Prostate gland (tissue), 2 donors: ENCODE measurements at regions not wholly inside any gene's neighbourhood (a gene's known extent, or its start where the extent isn't known, plus 50 kb on each side); places are given as distances from the start of the nearest gene placed in this dataset.
A peak's percentile ranks its signal among the peaks of the same experiment; 100 is the strongest.
"Not testable (repeated sequence)": the region's sequence is repeated elsewhere in the genome, so short reads cannot be mapped to it uniquely, and the experiment has no call there.

Experiments
- DNase-seq: peaks from one replicate; pipeline ENCODE4 v3.0.0-alpha.2; 2019; ENCODE audit warnings: low spot score
- H3K27ac ChIP-seq, 2 donors: fragments of 200-600 bp; sonication (generic); 2 replicates each; pipeline ENCODE4 v1.5.1; 2017 to 2019
- H3K27me3 ChIP-seq: fragments of 200-600 bp; sonication (generic); replicated peaks from 2 replicates; pipeline ENCODE4 v1.5.1; 2019; ENCODE audit not compliant: insufficient read depth
- H3K36me3 ChIP-seq, 2 donors: fragments of 200-600 bp; sonication (generic); 1 replicate in 1 of 2; 2 replicates in 1 of 2; pipeline versions ENCODE4 v1.5.1 to v1.8.1; 2017 to 2019
- H3K4me1 ChIP-seq: fragments of 200-600 bp; sonication (generic); replicated peaks from 2 replicates; pipeline ENCODE4 v1.5.1; 2019
- H3K4me3 ChIP-seq, 2 donors: fragments of 200-600 bp; sonication (generic); 2 replicates each; pipeline ENCODE4 v1.5.1; 2017 to 2019
- H3K9me3 ChIP-seq: fragments of 200-600 bp; sonication (generic); 2 replicates; pipeline ENCODE4 v1.5.1; 2017
- CTCF ChIP-seq, 4 experiments: fragments of 200-600 bp in 2 of 4; fragments of 450-650 bp in 2 of 4; sonication (generic) in 2 of 4; IDR thresholded peaks; 1 replicate in 3 of 4; 2 replicates in 1 of 4; pipeline ENCODE4 v1.5.1; 2016 to 2019; ENCODE audit warnings: antibody characterized with exemption in 4 of 4, mild to moderate bottlenecking in 2 of 4, moderate library complexity in 2 of 4
- POLR2A ChIP-seq: fragments of 450-650 bp; IDR thresholded peaks from one replicate; pipeline ENCODE4 v1.6.1; 2016; ENCODE audit warnings: antibody characterized with exemption, mild to moderate bottlenecking
- POLR2AphosphoS5 ChIP-seq: sonication (generic); formaldehyde crosslinking; IDR thresholded peaks from one replicate; pipeline ENCODE4 v1.6.1; 2017; ENCODE audit warnings: antibody characterized with exemption
- WGBS: methylation state at CpG from one replicate; pipeline ENCODE4 v1.1.5; 2018; 5-methylcytosine and 5-hydroxymethylcytosine counted together
- intact Hi-C: fragments of 100-400 bp; cut with DNase I; formaldehyde crosslinking; loops from one replicate; pipeline ENCODE4 v1.14.2; 2022

GRCh38 chr1:232711996-232712395 lies 82.1 kb upstream of the SIPA1L2 start:
- H3K9me3 ChIP-seq = no peaks in the 10 kb centered on the region
- no peaks in the 10 kb centered on the region for H3K36me3 ChIP-seq
- intact Hi-C loops = no loop called here
- no peak overlapping the region for H3K4me3 ChIP-seq
- 67% methylated on average over 6 of the region's 6 CpGs for WGBS
- no peak for DNase-seq
- TF ChIP-seq POLR2AphosphoS5 (no peak), CTCF (IDR thresholded peaks at IDR 0.05) (no peak), POLR2A (no peak)
- no peak overlapping the region for H3K27ac ChIP-seq
- H3K4me1 ChIP-seq = no peaks in the 10 kb centered on the region
- H3K27me3 ChIP-seq = no peaks in the 10 kb centered on the region

- Histone ChIP-seq H3K27ac (no peak overlapping the region), H3K4me3 (no peak overlapping the region), H3K36me3 (no peaks in the 10 kb centered on the region), H3K27me3 (no peaks in the 10 kb centered on the region), H3K4me1 (no peaks in the 10 kb centered on the region), H3K9me3 (no peaks in the 10 kb centered on the region)
- intact Hi-C loops = no loop called here
- TF ChIP-seq POLR2AphosphoS5 = no peak
- TF ChIP-seq POLR2A = no peak
- no peak for TF ChIP-seq CTCF (IDR thresholded peaks at IDR 0.05)
- no peak for DNase-seq
Measured at GRCh38 chr1:232713785-232714184, 83.9 kb upstream of the SIPA1L2 start.

- no peak for DNase-seq
- no peak overlapping the region for H3K4me3 ChIP-seq
- no peak overlapping the region for H3K27ac ChIP-seq
- H3K9me3 ChIP-seq = no peaks in the 10 kb centered on the region
- H3K27me3 ChIP-seq = no peaks in the 10 kb centered on the region
- intact Hi-C loops = no loop called here
- TF ChIP-seq POLR2A = no peak
- TF ChIP-seq POLR2AphosphoS5 = no peak
- TF ChIP-seq CTCF (IDR thresholded peaks at IDR 0.05) = no peak
- no peaks in the 10 kb centered on the region for H3K36me3 ChIP-seq
- H3K4me1 ChIP-seq = no peaks in the 10 kb centered on the region
Measured at GRCh38 chr1:232715154-232715553, 85.2 kb upstream of the SIPA1L2 start.

- H3K4me1 ChIP-seq, intact Hi-C loops, H3K36me3 ChIP-seq, H3K27me3 ChIP-seq, DNase-seq, H3K4me3 ChIP-seq, H3K9me3 ChIP-seq: not testable (repeated sequence)
- TF ChIP-seq POLR2AphosphoS5 = peak; percentile 43
- WGBS = 67% methylated on average over 4 of the region's 4 CpGs
- peak overlapping the region in 1 of 2 donors; percentile 72 for H3K27ac ChIP-seq
Measured at GRCh38 chr1:232717911-232718310, 87.3 kb upstream of the MAP10 start.

GRCh38 chr1:232718928-232719927 lies 86.0 kb upstream of the MAP10 start:
- WGBS = 80% methylated on average over 7 of the region's 7 CpGs
- no peak for TF ChIP-seq POLR2A
- no peak for TF ChIP-seq POLR2AphosphoS5
- no peak for TF ChIP-seq CTCF (IDR thresholded peaks at IDR 0.05)
- no peak overlapping the region for H3K4me3 ChIP-seq

More at GRCh38 chr1:232718928-232719927, 86.0 kb upstream of the MAP10 start:
- no peaks in the 10 kb centered on the region for H3K9me3 ChIP-seq
- intact Hi-C loops = no loop called here
- no peak for DNase-seq
- H3K4me1 ChIP-seq = no peaks in the 10 kb centered on the region
- peak overlapping the region in 1 of 2 donors; percentile 72 for H3K27ac ChIP-seq
- H3K27me3 ChIP-seq = no peaks in the 10 kb centered on the region
- no peaks in the 10 kb centered on the region for H3K36me3 ChIP-seq
